Testis (tissue), 2 donors: ENCODE measurements at regions not wholly inside any gene's neighbourhood (a gene's known extent, or its start where the extent isn't known, plus 50 kb on each side); places are given as distances from the start of the nearest gene placed in this dataset.

ENCODE experiments used
- POLR2A ChIP-seq: fragments of 450-650 bp; IDR thresholded peaks from one replicate; pipeline ENCODE4 v1.6.1; 2017; ENCODE audit warnings: antibody characterized with exemption, mild to moderate bottlenecking, moderate library complexity
- TF ChIP-seq, protein P1 (sequence below), 3 experiments: fragments of 450-650 bp in 2 of 3; fragments of 200-600 bp in 1 of 3; sonication (generic) in 1 of 3; IDR thresholded peaks; one replicate each; pipeline ENCODE4 v1.5.1; 2016 to 2019; ENCODE audit warnings: antibody characterized with exemption in 3 of 3, mild to moderate bottlenecking in 2 of 3, moderate library complexity in 1 of 3

DNA sequence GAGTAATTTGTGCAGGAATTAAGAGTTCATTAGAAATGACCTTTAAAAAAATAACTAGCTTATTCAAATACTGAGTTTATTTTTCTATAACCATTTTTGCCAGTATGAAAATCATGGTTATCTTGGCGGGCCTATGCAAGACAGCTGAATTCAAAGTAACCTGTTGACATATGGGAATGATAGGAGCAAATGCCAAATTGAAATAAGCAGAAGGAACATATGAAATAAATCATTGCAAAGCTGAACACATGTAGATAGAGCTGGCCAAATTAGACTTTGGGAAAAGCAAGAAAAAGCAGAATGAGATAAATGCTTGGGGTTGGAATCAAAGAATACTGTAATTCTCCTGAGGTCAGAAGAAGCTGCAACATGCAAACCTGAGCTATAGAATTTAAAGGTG is 372.5 kb downstream of the ADAMTS20 start:
- TF ChIP-seq, protein P1, sequence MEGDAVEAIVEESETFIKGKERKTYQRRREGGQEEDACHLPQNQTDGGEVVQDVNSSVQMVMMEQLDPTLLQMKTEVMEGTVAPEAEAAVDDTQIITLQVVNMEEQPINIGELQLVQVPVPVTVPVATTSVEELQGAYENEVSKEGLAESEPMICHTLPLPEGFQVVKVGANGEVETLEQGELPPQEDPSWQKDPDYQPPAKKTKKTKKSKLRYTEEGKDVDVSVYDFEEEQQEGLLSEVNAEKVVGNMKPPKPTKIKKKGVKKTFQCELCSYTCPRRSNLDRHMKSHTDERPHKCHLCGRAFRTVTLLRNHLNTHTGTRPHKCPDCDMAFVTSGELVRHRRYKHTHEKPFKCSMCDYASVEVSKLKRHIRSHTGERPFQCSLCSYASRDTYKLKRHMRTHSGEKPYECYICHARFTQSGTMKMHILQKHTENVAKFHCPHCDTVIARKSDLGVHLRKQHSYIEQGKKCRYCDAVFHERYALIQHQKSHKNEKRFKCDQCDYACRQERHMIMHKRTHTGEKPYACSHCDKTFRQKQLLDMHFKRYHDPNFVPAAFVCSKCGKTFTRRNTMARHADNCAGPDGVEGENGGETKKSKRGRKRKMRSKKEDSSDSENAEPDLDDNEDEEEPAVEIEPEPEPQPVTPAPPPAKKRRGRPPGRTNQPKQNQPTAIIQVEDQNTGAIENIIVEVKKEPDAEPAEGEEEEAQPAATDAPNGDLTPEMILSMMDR (IDR thresholded peaks at IDR 0.05), result no peak
- TF ChIP-seq POLR2A, result no peak
